Right lobe of liver (tissue), 6 donors: ENCODE measurements at regions not wholly inside any gene's neighbourhood (a gene's known extent, or its start where the extent isn't known, plus 50 kb on each side); places are given as distances from the start of the nearest gene placed in this dataset.

Source experiments
- ATAC-seq, 4 donors: fragments of 200-7000 bp; cut with Tn5 transposase; one replicate each; pipeline ENCODE4 v1.9.1; 2020; ENCODE audit warnings: mild to moderate bottlenecking in 4 of 4, moderate library complexity in 4 of 4
- DNase-seq, 3 donors: peaks; one replicate each; pipeline ENCODE4 v3.0.0-alpha.2; 2020
- H3K27ac ChIP-seq, 3 donors: fragments of 200-600 bp; one replicate each; pipeline ENCODE4 v1.8.0; 2022
- H3K27me3 ChIP-seq, 2 donors: fragments of 200-600 bp; one replicate each; pipeline ENCODE4 v1.8.0; 2022
- H3K36me3 ChIP-seq, 4 donors: fragments of 200-600 bp; sonication (generic) in 1 of 4; one replicate each; pipeline versions ENCODE4 v1.5.1 to v1.8.0; 2017 to 2022; ENCODE audit warnings: control low read depth in 1 of 4
- H3K4me1 ChIP-seq, 4 donors: fragments of 200-600 bp; sonication (generic) in 1 of 4; one replicate each; pipeline versions ENCODE4 v1.5.1 to v1.8.0; 2017 to 2022; ENCODE audit warnings: control low read depth in 1 of 4
- H3K4me3 ChIP-seq, 3 donors: fragments of 200-600 bp; one replicate each; pipeline ENCODE4 v1.8.0; 2022
- H3K9me3 ChIP-seq, 4 donors: fragments of 200-600 bp; sonication (generic) in 1 of 4; one replicate each; pipeline versions ENCODE4 v1.5.1 to v1.8.0; 2017 to 2022; ENCODE audit warnings: control low read depth in 1 of 4
- CTCF ChIP-seq, 4 donors: fragments of 200-600 bp in 3 of 4; fragments of 450-650 bp in 1 of 4; IDR thresholded peaks; one replicate each; pipeline versions ENCODE4 v1.5.1 to v1.8.0; 2016 to 2022; ENCODE audit warnings: antibody characterized with exemption in 4 of 4, mild to moderate bottlenecking in 2 of 4
- POLR2A ChIP-seq: fragments of 450-650 bp; IDR thresholded peaks from one replicate; pipeline ENCODE4 v1.6.1; 2017; ENCODE audit warnings: antibody characterized with exemption, mild to moderate bottlenecking
- WGBS: methylation state at CpG from one replicate; pipeline ENCODE4 v1.1.6; 2018; ENCODE audit warnings: low coverage, low lambda C conversion rate; ENCODE audit not compliant: insufficient coverage; ENCODE audit errors: missing lambda C conversion rate; 5-methylcytosine and 5-hydroxymethylcytosine counted together
- intact Hi-C, 2 donors: fragments of 100-400 bp; cut with DNase I; formaldehyde crosslinking; loops; one replicate each; pipeline versions ENCODE4 v1.11.2 to v1.14.1; 2022
- donor health status: DM: no; HTN: yes; CAD: no.
- donor health status: DM: no; HTN: no; CAD: no.
- donor health status: DM: no; HTN: no; CAD: no.
- donor health status: DM: no; HTN: yes; CAD: no.
- donor health status: DM: no; HTN: yes; CAD: no.

- TF ChIP-seq POLR2A: no peak
- no peak for TF ChIP-seq CTCF (IDR thresholded peaks at IDR 0.05)
- no peak for ATAC-seq
Observed at GRCh38 chr6:66964216-66964615, 1257.2 kb upstream of the EYS start.

DNA sequence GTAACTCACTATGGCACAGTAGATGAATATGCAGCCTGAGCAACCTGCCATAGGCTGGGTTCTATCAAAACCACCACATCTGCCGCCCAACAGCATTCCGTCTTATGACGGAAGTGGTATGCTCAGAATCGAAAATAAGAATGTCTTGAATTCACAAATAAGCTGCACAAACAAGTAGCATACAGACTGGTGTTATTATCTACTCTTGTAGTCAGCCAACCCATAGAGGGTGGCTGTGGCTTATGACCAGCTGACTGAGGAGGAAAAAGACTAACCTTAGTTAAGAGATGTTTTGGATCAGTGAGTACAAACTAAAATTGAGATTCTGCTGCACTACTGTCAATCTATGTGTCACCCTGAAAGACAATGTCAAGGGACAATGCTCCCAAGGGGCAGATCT, 1255.1 kb upstream of the EYS start:
- no peak overlapping the region for H3K27ac ChIP-seq
- H3K36me3 ChIP-seq: no peaks in the 10 kb centered on the region
- no peaks in the 10 kb centered on the region for H3K27me3 ChIP-seq
- no peaks in the 10 kb centered on the region for H3K9me3 ChIP-seq
- no peak overlapping the region for H3K4me3 ChIP-seq
- TF ChIP-seq CTCF (IDR thresholded peaks at IDR 0.05): no peak
- ATAC-seq: no peak
- no peak for DNase-seq
- H3K4me1 ChIP-seq: no peaks in the 10 kb centered on the region
- intact Hi-C loops: no loop called here
- 79% methylated on average over 4 of the region's 4 CpGs for WGBS

More at GRCh38 chr6:66964216-66964615, 1257.2 kb upstream of the EYS start:
- no peaks in the 10 kb centered on the region for H3K36me3 ChIP-seq
- no peaks in the 10 kb centered on the region for H3K4me1 ChIP-seq
- no peaks in the 10 kb centered on the region for H3K27me3 ChIP-seq
- WGBS: 40% methylated on average over 3 of the region's 3 CpGs
- DNase-seq: no peak
- H3K4me3 ChIP-seq: no peak overlapping the region
- H3K9me3 ChIP-seq: no peaks in the 10 kb centered on the region
- intact Hi-C loops: no loop called here
- no peak overlapping the region for H3K27ac ChIP-seq

GRCh38 chr6:66961191-66961590, 1254.2 kb upstream of the EYS start:
- no peak overlapping the region for H3K27ac ChIP-seq
- intact Hi-C loops: no loop called here
- H3K36me3 ChIP-seq: no peaks in the 10 kb centered on the region
- no peaks in the 10 kb centered on the region for H3K4me1 ChIP-seq
- no peak overlapping the region for H3K4me3 ChIP-seq
- no peak for TF ChIP-seq CTCF (IDR thresholded peaks at IDR 0.05)
- DNase-seq: no peak
- H3K9me3 ChIP-seq: no peaks in the 10 kb centered on the region
- ATAC-seq: no peak
- no peaks in the 10 kb centered on the region for H3K27me3 ChIP-seq

DNA sequence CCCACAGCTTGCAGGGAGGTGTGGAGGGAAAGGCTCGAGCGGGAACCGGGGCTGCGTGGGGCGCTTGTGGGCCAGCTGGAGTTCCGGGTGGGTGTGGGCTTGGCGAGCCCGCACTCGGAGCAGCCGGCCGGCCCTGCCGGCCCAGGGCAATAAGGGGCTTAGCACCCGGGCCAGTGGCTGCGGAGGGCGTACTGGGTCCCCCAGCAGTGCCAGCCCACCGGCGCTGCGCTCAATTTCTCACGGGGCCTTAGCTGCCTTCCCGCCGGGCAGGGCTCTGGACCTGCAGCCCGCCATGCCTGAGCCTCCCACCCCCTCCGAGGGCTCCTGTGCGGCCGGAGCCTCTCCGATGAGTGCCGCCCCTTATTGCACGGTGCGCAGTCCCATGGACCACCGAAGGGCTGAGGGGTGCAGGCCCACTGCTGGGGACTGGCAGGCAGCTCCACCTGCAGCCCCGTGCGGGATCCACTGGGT, 1242.2 kb upstream of the EYS start:
- no peak for TF ChIP-seq POLR2A
- TF ChIP-seq CTCF (IDR thresholded peaks at IDR 0.05): no peak
- Histone ChIP-seq H3K27me3 (no peaks in the 10 kb centered on the region), H3K9me3 (no peaks in the 10 kb centered on the region), H3K4me1 (no peaks in the 10 kb centered on the region), H3K27ac (no peak overlapping the region), H3K4me3 (no peak overlapping the region), H3K36me3 (no peaks in the 10 kb centered on the region)
- no CpG with 5 or more reads among the region's 32 CpGs for whole genome bisulfite sequencing
- DNase-seq: no peak
- intact Hi-C loops: no loop called here
- ATAC-seq: no peak

DNA sequence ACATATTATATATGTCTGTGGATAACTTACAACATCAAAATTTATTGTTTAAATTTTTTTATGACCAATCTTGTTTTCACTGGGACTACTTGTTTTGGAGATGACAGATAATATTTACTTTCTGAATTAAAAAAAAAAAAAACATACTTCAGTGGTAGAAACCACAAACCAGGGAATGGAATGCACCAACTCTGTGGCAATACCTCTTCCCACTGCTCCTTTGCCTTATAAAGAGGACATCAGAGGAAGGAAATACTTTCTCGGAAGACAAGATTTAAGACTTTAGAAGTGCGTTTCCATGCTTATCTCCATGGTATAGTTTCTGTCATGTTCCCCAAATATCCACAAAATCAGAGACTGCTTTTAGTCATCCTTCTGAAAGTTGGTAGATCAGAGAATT, 1241.1 kb upstream of the EYS start:
- H3K9me3 ChIP-seq: no peaks in the 10 kb centered on the region
- 27% methylated on average over 2 of the region's 2 CpGs for WGBS
- no peaks in the 10 kb centered on the region for H3K36me3 ChIP-seq

More for the DNA sequence above, 1241.1 kb upstream of the EYS start:
- Histone ChIP-seq H3K4me1 (no peaks in the 10 kb centered on the region), H3K27ac (no peak overlapping the region), H3K4me3 (no peak overlapping the region), H3K27me3 (no peaks in the 10 kb centered on the region)
- TF ChIP-seq POLR2A (no peak), CTCF (IDR thresholded peaks at IDR 0.05) (no peak)
- ATAC-seq (no peak), DNase-seq (no peak)
- intact Hi-C loops: no loop called here
